NCI-H1694 treated with DMSO at 0.1 percent for 48 hours (cell line): ENCODE measurements at regions not wholly inside any gene's neighbourhood (a gene's known extent, or its start where the extent isn't known, plus 50 kb on each side); places are given as distances from the start of the nearest gene placed in this dataset.

Experiments
- DNase-seq: peaks from one replicate; lab custom pipeline; 2025; lab: John Stamatoyannopoulos, UW

- no peak for DNase-seq
Measured at GRCh38 chr2:196442211-196442610, 197.3 kb upstream of the CCDC150 start.

DNA sequence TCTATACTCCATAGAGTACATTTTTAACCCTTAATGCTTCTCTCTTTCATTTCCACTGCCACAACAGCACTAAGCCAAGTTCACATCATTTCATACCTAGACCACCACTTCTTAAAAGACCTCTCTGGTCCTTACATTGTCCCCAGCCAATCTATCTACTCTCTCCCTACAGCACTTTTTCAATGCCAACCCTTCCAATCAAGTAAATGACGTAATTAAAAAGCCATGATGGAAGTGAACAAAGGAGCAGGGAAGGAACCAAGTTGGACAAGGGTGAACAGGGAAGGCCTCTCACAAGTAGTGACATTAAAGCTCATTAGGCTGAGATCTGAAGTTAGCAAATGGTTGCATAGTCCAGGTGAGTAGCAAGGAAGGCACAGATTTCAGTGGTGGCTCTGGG lies 195.1 kb upstream of the CCDC150 start:
- no peak for DNase-seq

DNA sequence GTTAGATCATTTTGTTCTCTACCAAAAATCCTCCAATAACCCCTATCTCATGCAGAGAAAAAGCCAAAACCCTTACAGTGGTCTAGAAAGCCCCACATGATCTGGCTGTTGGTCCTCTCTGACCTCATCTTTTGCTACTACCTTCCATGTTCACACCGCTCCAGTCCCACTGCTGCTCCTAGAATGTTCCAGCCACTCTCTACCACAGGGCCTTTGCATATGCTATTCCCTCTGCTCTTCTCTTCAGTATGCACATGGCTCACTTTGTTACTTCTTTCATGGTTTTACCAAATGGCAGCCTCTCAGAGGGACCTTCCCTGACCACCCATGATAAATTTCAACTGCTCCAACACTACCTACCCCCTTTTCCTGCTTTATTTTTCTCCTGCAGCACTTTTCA lies 193.5 kb upstream of the CCDC150 start:
- no peak for DNase-seq

DNA sequence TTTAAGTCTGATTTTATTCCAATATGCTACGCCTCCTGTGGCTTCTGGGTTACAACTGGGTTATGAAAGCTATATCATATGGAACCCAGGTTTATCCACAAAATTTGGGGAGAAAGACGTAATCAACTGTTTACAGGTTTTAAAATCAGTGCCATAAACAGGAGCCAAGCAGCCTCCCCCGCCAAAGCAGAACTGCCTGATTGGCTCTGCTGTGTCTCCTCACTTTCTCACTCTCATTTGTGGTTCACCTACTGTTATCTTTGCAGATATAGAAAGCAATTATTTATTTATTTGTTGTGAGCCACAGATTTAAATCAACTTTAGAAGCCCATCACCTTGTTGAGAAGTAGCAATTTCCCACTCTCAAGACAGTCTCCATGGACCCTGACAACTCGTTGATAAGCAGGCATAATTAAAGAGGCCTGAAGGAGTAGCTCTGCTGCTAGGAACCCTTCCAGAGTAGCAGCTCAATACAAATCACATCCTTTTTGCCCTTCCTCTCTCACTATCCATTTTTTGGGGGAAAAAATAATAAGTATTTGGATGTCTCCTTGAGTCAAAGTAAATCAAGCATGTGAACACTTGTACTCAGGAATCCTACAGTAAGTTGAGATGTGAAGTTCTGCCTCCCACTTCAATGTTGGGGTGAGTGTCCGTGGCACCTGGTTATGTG lies 191.0 kb upstream of the CCDC150 start:
- DNase-seq = no peak

- DNase-seq = no peak
Measured at GRCh38 chr2:196449083-196449482, 190.4 kb upstream of the CCDC150 start.

GRCh38 chr2:196452758-196453157 lies 186.8 kb upstream of the CCDC150 start:
- DNase-seq = no peak

DNA sequence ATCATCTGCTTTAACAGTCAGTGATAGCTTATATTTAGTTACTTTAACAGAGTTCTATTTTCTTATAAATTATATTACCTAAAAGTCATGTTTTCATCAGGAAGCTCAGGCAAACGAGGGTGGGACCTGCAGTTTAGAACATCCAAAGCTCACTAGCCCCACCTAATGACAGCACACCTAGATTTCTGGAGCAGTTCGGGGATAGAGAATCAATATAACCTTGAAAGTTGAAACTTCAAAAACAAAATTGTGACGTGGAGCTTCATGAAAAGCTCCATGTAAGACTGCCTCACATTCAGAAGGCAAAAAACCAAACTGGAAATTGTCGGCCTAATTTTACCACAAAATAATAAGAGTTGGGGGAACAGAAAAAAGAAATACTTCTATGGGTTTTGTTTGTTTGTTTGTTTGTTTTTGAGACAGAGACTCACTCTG lies 185.9 kb upstream of the CCDC150 start:
- DNase-seq = peak; percentile 7

GRCh38 chr2:196454492-196454891 lies 185.0 kb upstream of the CCDC150 start:
- no peak for DNase-seq

- DNase-seq = no peak
Measured at GRCh38 chr2:196459539-196459938, 180.0 kb upstream of the CCDC150 start.

DNA sequence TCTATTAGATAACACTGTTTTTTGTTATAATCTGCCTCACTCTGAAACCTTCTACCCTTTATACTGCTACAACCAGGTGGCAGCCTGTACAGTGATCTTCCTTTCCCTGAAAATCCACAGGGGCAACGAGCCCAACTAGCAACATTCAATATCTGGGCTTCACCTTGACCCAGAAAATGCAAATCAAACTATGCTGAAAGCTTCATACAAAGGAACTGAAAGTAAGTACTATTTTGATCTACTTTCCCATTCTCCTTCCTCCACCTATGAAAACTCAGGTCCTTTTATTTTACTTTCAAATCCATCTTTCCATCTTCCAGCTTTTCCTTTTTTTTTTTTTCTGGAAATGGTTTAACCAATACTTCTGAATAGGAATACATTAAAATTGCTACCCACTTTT lies 175.8 kb upstream of the CCDC150 start:
- no peak for DNase-seq

DNA sequence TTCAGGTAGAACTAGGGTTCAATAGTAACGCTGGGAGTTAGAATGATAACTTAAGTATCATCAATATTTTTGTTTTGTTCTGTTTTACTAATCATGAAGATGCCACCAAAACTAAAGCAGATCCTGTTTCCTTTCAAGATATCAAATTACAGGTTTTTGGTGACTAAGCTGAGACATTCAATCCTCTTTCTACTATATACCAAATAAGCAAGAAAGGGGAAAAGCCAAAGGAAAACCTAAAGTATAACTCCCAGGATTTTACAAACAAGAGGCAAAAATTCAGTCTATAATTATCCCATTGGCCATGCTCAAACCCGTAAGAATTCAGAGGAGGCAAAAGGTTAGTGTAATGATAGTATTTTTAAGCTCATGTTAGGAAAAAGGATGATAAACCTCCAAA lies 175.2 kb upstream of the CCDC150 start:
- no peak for DNase-seq

- no peak for DNase-seq
Measured at GRCh38 chr2:196466581-196466980, 172.9 kb upstream of the CCDC150 start.

DNA sequence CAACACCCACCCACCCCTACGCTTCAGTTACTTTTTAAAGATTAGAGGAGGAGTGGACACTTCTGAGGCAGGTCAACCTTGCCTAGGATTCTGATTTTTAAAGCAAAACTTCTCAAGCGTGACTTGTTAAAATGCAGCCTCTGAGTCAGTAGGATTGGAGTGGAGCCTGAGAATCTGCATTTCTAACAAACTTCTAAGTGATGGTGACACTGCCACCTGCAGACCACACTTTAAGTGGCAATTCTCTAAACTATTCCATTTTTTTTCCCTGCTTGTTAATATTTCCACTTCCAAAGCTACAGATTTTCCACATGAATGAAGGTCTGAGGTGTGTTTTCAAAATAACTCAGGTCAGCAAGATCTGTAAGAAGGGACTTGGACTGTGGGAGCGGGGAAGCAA lies 171.1 kb upstream of the CCDC150 start:
- no peak for DNase-seq

DNA sequence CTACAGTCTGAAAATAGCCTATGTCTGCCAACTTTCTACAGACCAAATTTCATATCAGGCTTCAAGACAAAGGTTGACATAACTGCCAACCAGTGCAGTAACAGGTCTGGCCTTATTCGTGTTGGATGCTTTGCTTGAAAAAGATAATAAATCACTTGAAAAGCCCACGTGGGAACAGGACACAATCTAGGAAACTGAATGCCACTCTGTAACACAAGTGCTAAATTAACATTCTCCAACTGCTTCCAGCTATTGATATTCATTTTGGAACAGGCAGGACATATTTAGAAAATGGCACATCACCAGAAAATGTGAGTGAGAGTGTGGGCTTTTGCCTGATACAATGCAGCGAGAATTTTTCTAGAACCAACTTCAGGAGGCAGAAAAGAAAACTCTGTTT lies 165.9 kb upstream of the CCDC150 start:
- no peak for DNase-seq

DNA sequence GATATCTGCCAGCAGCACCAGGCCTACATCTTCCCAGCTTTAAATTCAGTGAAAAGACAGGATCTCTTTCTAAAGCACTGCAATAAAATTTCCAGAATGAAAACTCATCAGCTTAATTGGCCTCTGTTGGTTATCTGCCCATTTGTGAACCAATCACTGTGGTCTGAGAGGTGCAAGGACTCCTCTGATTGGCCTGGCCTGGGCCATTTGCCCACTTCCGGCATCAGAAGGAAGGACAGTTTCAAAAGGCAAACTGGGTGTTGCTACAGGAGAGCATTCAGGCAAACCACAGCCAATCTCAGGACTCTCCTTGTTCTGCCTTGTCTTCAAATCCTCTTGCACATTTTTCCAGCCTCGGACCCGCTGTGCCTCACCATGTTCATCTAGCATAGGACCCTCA lies 163.9 kb upstream of the CCDC150 start:
- no peak for DNase-seq

GRCh38 chr2:196478588-196478987 lies 160.9 kb upstream of the CCDC150 start:
- DNase-seq = no peak

GRCh38 chr2:196479350-196479749 lies 160.2 kb upstream of the CCDC150 start:
- no peak for DNase-seq

GRCh38 chr2:196480653-196481323 lies 158.7 kb upstream of the CCDC150 start:
- DNase-seq = peak; percentile 75

GRCh38 chr2:196481324-196481697 lies 158.2 kb upstream of the CCDC150 start:
- DNase-seq = peak; percentile 75

DNA sequence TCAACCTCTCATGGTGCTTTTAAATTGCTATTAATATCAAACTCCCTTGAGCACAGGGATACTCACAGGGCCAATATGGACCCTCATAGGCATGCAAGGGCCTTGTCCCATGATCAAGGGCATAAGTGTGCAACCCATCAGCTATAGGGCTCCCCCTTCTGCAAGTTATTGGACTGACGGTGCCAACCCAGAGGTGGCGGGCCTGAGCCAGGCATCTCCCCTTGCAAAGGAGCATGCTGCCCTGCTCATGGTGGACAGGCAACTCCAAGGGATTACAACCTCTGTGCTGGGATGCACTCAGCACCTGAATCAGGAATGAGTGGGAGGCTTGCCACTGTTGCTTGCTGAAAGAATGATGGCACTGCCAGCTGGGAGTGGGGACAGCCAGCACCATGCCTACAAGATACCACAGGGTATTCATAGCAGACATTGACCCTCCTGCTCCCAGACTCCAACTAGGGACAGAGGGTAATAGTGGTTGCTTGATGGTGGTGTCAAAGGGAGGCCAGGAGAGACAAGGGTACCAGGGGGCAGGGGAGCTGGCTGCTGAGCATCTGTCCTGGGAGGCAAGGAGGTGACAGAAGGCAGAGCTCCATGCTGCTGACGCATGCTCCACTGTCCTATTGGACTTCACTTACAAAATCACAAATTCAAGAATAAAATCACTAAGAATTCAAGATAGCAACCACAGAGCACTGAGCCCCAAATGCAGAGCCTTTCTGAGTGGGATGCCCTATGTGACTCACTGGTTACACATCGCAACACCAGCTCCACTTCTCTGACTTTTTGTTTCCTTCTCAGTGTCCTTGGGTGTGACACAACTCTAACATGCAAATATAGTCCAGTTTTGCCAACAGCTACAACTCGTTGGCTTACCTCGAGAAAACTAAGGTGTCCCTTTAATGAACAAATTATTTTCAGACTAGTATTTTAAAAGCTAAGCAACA lies 157.1 kb upstream of the CCDC150 start:
- no peak for DNase-seq

- no peak for DNase-seq
Measured at GRCh38 chr2:196486146-196486545, 153.4 kb upstream of the CCDC150 start.

- DNase-seq = no peak
Measured at GRCh38 chr2:196487417-196487816, 152.1 kb upstream of the CCDC150 start.

DNA sequence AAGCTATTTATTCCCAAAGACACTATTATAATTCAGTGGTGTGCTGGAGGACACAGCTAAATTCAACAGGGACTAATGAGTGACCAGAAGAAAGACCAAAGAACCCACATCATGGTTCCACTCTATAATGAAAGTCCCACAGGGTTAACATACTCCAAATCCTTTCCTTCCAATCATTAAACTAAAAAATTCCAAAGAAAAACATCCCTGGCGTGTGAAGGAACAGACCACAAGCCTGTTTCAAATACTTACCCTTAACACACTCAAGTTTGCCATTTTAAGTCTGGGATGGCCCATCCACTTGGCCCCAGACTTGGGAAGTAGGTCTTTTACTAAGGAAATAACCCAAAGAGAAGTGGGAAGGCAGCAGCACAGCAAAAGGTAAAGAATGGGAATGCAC lies 150.1 kb upstream of the CCDC150 start:
- DNase-seq = no peak
